Left forelimb (tissue), 1 donor: ENCODE measurements at regions not wholly inside any gene's neighbourhood (a gene's known extent, or its start where the extent isn't known, plus 50 kb on each side); places are given as distances from the start of the nearest gene placed in this dataset.
"Not testable (repeated sequence)": the region's sequence is repeated elsewhere in the genome, so short reads cannot be mapped to it uniquely, and the experiment has no call there.

ENCODE experiments used
- DNase-seq: peaks from one replicate; pipeline ENCODE4 v3.0.0-alpha.2; 2018; ENCODE audit warnings: low spot score

GRCh38 chr6:114934079-114934478 is 591.3 kb upstream of the HS3ST5 start:
- no peak for DNase-seq

- DNase-seq = not testable (repeated sequence)
Measured at GRCh38 chr6:114928731-114929130, 585.9 kb upstream of the HS3ST5 start.

DNA sequence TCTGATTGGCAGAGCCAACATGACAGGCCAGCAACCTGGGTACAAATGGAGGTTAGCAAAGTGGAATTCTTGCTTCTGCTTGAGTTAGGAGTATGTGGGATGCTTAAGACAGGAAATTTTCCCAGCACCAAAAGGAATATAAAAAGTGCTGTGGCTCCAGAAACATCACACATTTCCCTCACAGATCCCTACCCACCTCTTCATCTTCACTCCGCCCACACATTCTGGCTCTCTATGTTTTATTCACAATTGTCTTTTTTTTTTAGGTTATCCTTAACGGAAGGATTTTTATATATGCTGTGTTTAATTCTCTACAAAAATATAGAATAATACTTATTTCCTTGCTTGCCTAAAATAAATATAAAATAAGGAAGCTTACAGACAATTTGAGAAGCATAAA is 563.3 kb upstream of the HS3ST5 start:
- DNase-seq = no peak

- no peak for DNase-seq
Measured at GRCh38 chr6:114897536-114897935, 554.7 kb upstream of the HS3ST5 start.

- DNase-seq = no peak
Measured at GRCh38 chr6:114892211-114892610, 549.4 kb upstream of the HS3ST5 start.

- DNase-seq = no peak
Measured at GRCh38 chr6:114888241-114888640, 545.4 kb upstream of the HS3ST5 start.

DNA sequence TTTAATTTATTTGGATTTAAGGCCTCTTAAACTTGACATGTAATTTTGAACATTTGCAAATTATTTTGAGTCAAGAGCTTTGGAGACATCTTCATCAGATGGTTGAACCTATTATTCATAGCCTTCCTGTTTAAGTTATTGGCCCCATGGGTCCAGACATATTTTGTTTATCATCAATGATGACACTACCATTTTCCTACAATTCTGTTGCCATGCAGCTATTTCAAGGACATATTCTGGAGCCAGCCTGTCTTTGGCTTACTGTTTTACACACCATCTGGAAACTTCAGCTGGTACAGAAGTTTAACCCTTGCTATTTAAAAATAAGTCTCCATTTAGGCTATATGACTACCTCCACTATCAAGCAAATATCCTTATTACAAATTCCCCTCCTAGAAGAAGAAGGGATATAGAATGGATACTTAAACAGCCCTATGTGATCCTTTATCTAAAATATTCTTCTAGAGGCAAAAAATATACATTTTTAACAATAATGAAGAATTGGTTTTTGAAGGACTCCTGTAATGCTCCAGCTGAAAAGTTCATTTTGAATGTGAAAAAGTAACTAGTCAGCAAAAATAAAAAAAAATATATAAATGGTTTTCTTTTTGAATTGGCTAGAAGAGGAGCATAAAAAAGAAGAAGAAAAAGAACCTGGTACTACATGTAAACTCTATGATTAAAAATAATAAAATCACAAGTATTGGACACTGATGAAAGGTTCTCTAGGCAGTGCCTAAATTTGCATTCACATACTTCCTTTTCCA is 544.0 kb upstream of the HS3ST5 start:
- DNase-seq = no peak

- no peak for DNase-seq
Measured at GRCh38 chr6:114879693-114880092, 536.9 kb upstream of the HS3ST5 start.

DNA sequence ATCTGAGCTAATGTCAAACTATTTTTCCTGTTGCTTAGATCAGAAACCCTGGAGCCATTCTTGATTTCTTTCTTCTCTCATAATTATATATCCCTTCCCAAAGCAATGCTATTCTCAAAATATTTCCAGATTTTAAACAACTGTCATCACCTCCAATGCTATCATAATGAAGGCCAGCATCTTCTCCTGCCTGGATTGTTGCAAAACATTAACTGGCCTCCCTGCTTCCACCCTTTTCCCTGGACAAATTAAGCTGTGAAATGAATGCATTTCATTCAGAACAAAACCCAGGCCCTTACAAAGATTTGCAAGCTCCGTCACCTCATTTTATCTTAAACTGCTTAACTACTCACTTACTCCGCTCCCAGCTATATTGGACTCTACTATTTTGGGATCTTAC is 535.3 kb upstream of the HS3ST5 start:
- DNase-seq = no peak

DNA sequence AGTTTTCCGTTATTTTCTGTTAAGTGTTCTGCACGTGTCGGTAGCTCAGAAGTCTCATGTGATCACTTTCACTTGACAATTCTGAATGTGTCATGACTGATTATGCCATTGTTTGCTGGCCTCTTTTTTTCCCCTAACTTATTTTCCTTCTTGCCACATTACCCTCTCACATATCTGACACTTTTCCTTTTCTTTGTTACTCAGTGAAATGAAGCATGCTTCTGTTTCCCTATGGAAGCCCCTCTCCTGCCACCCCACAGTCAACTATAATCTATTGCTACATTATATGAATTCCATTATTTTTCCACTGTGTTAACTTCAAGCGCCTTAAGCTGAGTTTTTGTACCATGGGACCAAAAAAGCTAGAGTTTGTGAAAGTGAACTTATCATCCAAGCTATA is 531.6 kb upstream of the HS3ST5 start:
- DNase-seq = no peak

- DNase-seq = not testable (repeated sequence)
Measured at GRCh38 chr6:114865506-114865905, 522.7 kb upstream of the HS3ST5 start.

GRCh38 chr6:114863610-114864009 is 520.8 kb upstream of the HS3ST5 start:
- no peak for DNase-seq

- DNase-seq = no peak
Measured at GRCh38 chr6:114862819-114863218, 520.0 kb upstream of the HS3ST5 start.

GRCh38 chr6:114862064-114862463 is 519.2 kb upstream of the HS3ST5 start:
- DNase-seq = no peak

- no peak for DNase-seq
Measured at GRCh38 chr6:114844359-114844758, 501.5 kb upstream of the HS3ST5 start.

GRCh38 chr6:114839019-114839418 is 496.2 kb upstream of the HS3ST5 start:
- no peak for DNase-seq

DNA sequence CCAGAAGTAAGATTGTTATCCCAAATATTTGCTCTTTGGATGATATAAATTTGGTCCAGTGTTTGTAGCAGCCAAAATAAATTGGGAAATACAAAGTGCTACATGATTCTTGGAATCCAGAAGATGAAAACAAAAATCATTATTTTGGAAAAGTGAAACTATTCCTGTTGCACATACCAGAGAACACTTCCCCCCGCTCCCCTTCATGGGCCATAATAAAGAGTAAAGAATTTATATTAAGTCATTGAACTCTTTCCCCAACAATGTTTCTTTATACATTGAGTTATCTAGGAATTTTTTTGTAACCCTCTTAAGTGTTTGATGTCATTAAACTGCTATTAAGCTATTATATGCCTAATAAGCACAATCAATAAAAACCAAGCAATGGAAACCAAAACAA is 490.4 kb upstream of the HS3ST5 start:
- DNase-seq = no peak

- DNase-seq = no peak
Measured at GRCh38 chr6:114830515-114830914, 487.7 kb upstream of the HS3ST5 start.

DNA sequence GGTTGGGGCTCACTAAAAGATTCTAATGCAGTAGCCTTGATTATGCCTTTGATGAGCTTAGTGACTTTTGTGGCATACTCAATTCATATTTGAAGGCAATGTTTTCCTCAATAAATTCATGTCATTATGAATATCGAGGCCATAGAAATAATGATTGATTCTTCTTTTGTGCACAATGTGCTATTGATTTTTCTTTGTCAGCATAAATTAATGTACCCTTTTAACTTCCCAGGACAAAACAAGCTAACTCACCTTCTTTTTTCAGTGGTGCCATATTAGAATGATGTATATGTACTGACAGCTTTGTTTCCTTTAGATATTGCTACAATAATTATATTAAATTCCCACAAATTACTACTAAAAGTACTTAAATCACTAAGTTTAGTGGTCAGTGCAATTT is 484.3 kb upstream of the HS3ST5 start:
- no peak for DNase-seq

DNA sequence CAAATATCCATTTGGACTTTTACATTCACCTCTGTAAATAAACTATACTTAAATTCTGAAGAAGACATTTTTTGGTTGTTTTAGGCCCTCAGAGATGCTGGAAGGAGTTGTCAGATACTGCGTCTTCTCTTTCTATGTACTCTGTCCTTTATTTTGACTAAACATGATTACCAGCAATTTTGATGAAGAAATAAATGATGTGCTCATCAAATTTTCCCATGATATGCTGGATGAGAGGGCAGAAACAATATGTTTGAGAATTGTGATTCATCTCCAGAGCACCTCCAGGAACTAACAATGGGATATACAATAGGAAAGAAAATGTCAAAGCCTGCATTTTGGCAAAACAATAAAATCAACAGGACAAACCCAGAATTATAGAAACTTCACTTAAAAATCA is 481.6 kb upstream of the HS3ST5 start:
- DNase-seq = no peak

GRCh38 chr6:114816678-114817077 is 473.9 kb upstream of the HS3ST5 start:
- DNase-seq = no peak

- no peak for DNase-seq
Measured at GRCh38 chr6:114810468-114810867, 467.6 kb upstream of the HS3ST5 start.

GRCh38 chr6:114805426-114805825 is 462.6 kb upstream of the HS3ST5 start:
- DNase-seq = not testable (repeated sequence)

- no peak for DNase-seq
Measured at GRCh38 chr6:114796576-114796975, 453.8 kb upstream of the HS3ST5 start.
